T-helper 17 cell (primary cell): ENCODE measurements at regions not wholly inside any gene's neighbourhood (a gene's known extent, or its start where the extent isn't known, plus 50 kb on each side); places are given as distances from the start of the nearest gene placed in this dataset.
A peak's percentile ranks its signal among the peaks of the same experiment; 100 is the strongest.

Experiments
- ATAC-seq: fragments of 150-1000 bp; cut with Tn5 transposase; 2 replicates; pipeline ENCODE4 v1.10.0; 2021; ENCODE audit warnings: mild to moderate bottlenecking, moderate library complexity
- DNase-seq, 3 donors: peaks; one replicate each; pipeline versions ENCODE4 v3.0.0 to v3.0.0-alpha.2; 2020 to 2021
- H3K9me3 ChIP-seq: one replicate; pipeline ENCODE4 v1.7.0; 2013; ENCODE audit warnings: low read length, mild to moderate bottlenecking; ENCODE audit not compliant: control insufficient read depth, poor library complexity, severe bottlenecking
- H3K27ac Mint-ChIP-seq: one replicate; pipeline ENCODE4 v1.8.0; 2022; ENCODE audit warnings: mild to moderate bottlenecking, moderate library complexity, mixed read lengths
- H3K27me3 Mint-ChIP-seq: one replicate; pipeline ENCODE4 v1.8.0; 2022; ENCODE audit warnings: mixed read lengths
- H3K36me3 Mint-ChIP-seq: one replicate; pipeline ENCODE4 v1.8.0; 2022; ENCODE audit warnings: low read depth, mixed read lengths
- H3K4me1 Mint-ChIP-seq: one replicate; pipeline ENCODE4 v1.8.0; 2022; ENCODE audit warnings: mild to moderate bottlenecking, mixed read lengths
- H3K4me3 Mint-ChIP-seq: one replicate; pipeline ENCODE4 v1.8.0; 2022; ENCODE audit warnings: mild to moderate bottlenecking, moderate library complexity, mixed read lengths

DNA sequence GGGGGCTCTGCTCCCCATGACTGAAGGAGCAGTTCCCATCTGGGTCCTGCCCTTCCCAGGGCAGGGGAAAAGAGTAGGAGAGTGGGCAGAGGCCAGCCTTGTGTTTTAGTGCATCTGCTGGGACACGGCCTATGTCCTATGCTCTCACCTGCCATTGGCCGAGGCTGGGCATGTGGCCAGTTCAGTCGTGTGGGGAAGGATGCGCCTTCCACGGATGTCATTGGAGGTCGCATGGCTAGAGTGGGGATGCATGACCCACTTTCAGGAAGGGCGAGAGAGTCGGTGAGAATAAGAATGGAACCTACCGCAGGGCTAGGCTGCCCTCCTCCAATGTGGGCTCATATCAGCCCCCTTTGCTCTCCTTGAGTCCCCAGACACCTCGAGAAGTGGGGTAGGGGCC lies 70.9 kb upstream of the HAAO start:
- Mint-ChIP-seq H3K27me3 (no peaks in the 10 kb centered on the region), H3K4me3 (no peak overlapping the region), H3K27ac (no peak overlapping the region), H3K4me1 (no peaks in the 10 kb centered on the region), H3K36me3 (peaks cover 2% of the 10 kb centered on the region)
- no peak for ATAC-seq
- no peaks in the 10 kb centered on the region for H3K9me3 ChIP-seq
- DNase-seq = no peak

DNA sequence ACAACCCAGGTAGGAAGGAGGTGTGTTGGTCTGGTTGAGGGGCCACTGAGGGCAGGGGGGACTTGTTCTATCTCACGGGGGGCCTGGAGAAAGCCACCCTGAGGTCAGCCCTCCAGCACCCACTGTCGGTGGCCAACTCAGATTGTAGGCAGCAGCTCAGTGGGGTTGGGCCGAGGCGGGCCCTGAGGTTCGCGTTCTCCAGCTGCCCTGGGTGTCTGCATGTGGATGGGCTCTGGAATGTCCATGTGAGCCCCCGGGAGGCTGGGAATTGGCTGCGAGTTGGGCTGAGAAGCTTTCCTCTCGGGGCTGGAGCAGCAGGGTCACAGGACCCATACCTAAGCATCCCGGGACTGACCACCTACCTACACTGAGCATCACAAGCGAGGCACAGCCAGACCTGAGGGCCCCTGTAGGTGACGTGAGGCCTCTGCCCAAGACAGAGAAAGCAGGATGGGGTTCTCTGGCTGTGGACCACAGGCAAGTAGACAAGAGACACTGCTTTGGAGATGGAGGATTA lies 70.3 kb upstream of the HAAO start:
- ATAC-seq (no peak), DNase-seq (no peak)
- Mint-ChIP-seq H3K27me3 (no peaks in the 10 kb centered on the region), H3K4me1 (no peaks in the 10 kb centered on the region), H3K27ac (no peak overlapping the region), H3K4me3 (no peak overlapping the region), H3K36me3 (peaks cover 2% of the 10 kb centered on the region)
- H3K9me3 ChIP-seq = no peaks in the 10 kb centered on the region

DNA sequence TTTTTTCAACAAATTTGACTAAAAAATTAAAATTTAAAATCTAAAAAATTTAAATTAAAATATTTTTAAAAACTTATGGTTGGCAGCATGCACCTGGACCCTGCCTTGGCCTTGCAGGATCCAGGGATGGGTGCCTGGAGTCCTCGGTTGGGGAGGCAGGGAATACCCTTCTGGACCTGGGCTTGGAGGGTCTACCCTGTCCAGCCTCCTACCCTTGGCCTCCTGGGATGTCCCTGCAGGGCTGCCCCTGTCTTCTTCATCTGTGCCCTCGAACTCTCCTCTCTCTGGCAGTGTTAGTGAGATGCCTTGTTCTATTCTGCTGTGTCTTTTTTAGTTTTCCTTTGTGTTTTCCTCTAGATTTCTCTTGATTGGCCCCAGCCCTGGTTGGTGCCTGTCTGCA lies 68.9 kb upstream of the HAAO start:
- Mint-ChIP-seq H3K27me3 (no peaks in the 10 kb centered on the region), H3K4me3 (no peak overlapping the region), H3K27ac (no peak overlapping the region), H3K4me1 (no peaks in the 10 kb centered on the region), H3K36me3 (peaks cover 2% of the 10 kb centered on the region)
- no peaks in the 10 kb centered on the region for H3K9me3 ChIP-seq
- DNase-seq = no peak
- no peak for ATAC-seq

DNA sequence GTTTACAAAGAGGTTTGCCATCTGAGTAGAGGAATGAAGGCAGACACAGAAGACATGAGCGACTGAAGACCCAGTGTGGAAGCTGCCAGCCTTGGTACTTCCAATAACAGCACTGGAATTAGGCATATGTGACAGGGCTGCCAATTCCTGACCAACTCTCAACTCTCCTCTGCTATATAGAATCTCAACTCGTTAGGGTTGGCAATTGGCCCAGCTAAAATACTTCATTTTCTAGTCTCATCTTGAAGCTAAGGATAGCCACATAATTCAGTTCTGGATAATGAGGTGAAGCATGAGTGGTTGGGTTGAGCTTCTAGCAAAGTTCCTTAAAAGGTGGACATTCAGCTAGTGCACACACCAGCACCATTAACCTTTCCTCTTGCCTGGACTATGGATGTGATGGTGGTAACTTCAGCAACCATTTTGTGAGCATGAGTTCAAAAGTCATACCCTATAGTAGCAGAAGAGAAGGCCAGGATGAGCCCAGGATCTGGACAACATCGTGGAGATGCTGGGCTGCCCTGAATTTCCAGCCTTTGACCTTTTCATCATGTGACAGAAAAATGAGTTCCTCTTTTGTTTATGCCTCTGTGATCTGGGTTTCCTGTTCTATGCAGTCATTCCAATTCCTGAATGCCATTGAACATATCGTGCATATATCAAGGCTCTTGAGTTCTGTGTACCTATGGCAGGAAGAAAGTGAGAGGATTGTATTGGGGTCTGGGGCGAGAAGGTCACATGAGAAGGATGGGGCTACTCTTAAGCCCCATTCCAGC lies 68.1 kb upstream of the HAAO start:
- ATAC-seq (no peak), DNase-seq (no peak)
- H3K36me3 Mint-ChIP-seq = peaks cover 2% of the 10 kb centered on the region
- H3K27me3 Mint-ChIP-seq = no peaks in the 10 kb centered on the region
- H3K27ac Mint-ChIP-seq = no peak overlapping the region
- no peaks in the 10 kb centered on the region for H3K4me1 Mint-ChIP-seq
- no peak overlapping the region for H3K4me3 Mint-ChIP-seq
- no peaks in the 10 kb centered on the region for H3K9me3 ChIP-seq

DNA sequence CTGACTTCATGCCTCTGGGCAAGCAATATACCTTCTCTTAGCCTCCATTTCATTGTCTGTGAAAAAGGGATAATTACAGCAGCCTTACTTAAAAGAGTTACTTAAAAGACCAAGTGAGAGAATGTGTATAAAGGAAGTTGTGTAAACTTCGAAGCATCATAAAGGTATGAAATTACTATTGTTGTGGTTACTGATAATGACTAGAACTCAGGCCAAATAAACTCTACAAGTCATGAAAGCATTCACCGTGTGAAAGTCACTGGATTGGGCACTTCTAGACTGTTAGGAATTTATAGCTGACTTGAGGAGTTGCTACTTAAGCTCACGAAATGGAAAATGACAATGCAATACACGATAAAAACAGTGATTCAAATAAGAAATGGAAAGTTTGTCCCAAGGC lies 67.4 kb upstream of the HAAO start:
- ATAC-seq (no peak), DNase-seq (no peak)
- Mint-ChIP-seq H3K36me3 (peaks cover 2% of the 10 kb centered on the region), H3K4me3 (no peak overlapping the region), H3K27ac (no peak overlapping the region), H3K4me1 (peaks cover 2% of the 10 kb centered on the region), H3K27me3 (no peaks in the 10 kb centered on the region)
- H3K9me3 ChIP-seq = no peaks in the 10 kb centered on the region

DNA sequence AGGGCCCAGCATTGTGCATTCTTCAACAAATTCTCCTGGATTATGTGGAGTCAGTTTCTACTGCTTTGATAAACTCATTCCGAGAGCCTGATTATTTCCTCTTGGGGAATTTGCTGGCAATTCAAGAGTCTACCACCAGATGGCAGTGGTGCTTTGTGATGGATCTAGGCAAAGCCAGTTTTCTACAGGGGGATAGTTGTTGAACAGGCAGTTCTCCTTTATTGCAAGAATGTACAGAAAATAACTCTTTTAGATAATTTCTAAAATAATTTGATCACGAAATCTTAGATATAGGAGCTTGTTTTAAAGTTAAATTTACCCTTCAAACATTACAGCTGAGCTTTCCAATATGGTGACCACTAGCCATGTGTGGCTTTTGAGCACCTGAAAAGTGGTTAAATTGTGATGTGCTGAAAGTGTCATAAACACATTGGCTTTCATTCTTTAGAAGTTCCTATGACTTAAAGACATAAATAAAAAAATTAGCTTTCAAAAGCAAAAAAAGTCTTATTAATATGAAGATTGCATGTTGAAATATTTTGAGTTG lies 66.7 kb upstream of the HAAO start:
- H3K9me3 ChIP-seq = no peaks in the 10 kb centered on the region
- Mint-ChIP-seq H3K27me3 (no peaks in the 10 kb centered on the region), H3K4me1 (peaks cover 2% of the 10 kb centered on the region), H3K27ac (no peak overlapping the region), H3K36me3 (peaks cover 2% of the 10 kb centered on the region), H3K4me3 (no peak overlapping the region)
- ATAC-seq = peak; percentile 32
- DNase-seq = peak in 1 of 3 donors; percentile 40

DNA sequence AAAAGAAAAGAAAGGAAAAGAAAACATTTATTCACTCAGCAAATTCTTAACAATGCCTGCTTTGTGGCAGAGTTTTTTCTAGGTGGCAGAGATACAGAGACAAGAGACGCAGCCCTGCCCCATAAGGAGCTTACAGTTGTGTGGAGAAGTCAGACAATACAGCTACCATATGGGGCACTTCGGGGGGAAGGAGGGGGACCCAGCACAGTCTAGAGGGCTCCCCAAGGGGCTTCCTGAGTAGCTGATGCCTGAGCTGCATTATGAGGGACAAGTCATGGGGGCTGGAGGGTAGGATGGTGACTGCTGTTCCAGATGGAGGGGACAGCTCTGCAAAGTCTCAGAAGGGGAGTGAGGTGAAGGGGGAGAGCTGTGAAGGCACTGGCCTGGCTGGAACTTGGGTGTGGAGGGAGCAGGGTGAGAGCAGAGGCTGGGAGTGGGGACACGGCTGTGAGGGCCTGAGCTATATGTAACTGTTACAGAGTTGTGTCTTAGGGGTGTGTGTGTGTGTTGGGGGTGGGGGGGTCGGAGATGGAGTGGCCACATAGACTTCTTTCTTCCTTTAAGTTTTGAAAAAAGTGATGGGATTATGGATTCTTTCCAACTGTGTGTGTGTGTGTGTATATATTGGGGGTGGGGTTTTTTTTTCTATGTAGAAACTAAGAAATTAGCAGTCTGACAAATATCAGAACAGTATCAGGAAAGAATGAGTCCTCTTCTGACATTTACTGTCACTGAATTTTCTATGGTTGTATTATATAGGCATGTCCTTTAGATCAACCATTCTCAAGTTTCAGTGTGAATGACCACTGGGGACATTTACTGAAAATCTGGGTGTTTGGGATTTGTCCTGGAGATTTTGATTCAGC lies 66.0 kb upstream of the HAAO start:
- Mint-ChIP-seq H3K27ac (no peak overlapping the region), H3K36me3 (peaks cover 2% of the 10 kb centered on the region), H3K4me1 (peaks cover 4% of the 10 kb centered on the region), H3K4me3 (no peak overlapping the region), H3K27me3 (no peaks in the 10 kb centered on the region)
- no peaks in the 10 kb centered on the region for H3K9me3 ChIP-seq
- no peak for DNase-seq
- no peak for ATAC-seq

DNA sequence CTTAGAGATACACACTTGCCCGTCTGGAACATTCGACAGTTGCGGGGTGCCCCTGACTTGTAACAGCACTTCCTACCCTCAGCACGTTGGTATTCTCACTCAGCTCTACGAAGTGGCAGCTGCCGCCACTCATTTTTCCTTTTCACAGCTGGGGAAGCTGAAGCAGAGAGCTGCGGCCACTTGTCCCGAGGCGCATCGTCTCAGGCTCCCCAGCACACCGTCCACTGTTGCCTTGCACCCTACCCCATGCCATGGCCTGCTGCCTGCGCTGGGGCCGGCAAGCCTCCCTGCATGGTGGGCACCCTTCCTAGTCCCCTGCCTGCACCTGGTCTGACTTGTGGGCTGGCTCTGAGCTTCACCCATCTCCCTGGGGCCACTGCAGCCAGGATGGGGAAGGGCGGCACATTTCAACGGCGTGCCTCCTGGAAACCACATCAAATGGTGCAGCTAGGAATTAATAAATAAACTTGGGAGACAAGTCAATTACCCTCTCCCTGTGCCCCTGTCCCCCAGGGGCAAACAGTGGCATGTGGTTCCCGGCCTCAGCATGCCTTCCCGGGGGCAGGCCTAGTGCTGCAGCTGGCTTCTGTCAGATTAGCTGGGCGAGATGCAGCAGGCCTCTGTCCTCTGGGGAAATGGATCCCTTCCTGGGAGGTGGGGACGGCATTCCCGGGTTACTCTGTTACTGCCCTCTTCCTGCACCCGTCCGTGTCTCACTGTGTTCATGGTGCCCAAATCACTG lies 64.7 kb upstream of the HAAO start:
- no peaks in the 10 kb centered on the region for H3K27me3 Mint-ChIP-seq
- H3K4me3 Mint-ChIP-seq = no peak overlapping the region
- H3K27ac Mint-ChIP-seq = no peak overlapping the region
- no peaks in the 10 kb centered on the region for H3K9me3 ChIP-seq
- no peak for DNase-seq
- H3K36me3 Mint-ChIP-seq = peaks cover 2% of the 10 kb centered on the region
- H3K4me1 Mint-ChIP-seq = peaks cover 8% of the 10 kb centered on the region
- ATAC-seq = no peak

DNA sequence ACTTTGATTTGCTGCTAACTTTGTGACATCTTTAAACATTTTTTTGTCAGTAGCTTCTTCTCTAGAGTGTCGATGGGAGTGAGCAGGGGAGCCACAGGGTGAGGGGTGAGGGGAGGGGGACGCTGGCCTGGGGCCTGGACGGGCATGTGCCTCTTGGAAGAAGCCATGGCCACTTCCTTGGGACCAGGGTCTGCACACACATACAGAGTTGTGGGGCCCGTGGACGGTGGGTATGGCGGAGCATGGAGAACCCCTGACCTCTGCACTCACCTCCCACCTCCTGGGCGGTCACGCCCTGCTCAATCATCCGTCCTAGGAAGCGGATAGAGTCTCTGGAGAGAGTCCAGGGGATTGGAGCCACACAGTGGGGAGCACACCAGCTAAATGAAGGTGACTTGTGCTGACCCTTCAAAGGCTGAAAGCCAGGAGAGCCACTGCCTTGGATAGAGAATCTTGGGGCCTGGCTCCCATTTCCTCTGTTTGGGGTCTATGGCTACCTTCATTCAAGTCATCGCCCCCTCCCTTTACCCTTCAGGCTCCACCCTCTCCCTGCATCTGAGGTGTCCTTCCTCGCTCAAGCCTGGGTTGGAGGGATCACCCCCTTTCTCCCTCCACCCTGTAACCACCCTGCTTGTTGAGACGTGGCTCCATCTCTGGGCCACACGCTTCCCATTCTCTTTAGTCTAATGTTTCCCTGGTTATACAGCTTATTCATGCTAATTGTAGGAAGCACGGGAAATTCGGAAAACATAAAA lies 63.9 kb upstream of the HAAO start:
- H3K9me3 ChIP-seq = no peaks in the 10 kb centered on the region
- Mint-ChIP-seq H3K27me3 (no peaks in the 10 kb centered on the region), H3K4me3 (no peak overlapping the region), H3K36me3 (no peaks in the 10 kb centered on the region), H3K27ac (no peak overlapping the region), H3K4me1 (peaks cover 8% of the 10 kb centered on the region)
- no peak for DNase-seq
- no peak for ATAC-seq

DNA sequence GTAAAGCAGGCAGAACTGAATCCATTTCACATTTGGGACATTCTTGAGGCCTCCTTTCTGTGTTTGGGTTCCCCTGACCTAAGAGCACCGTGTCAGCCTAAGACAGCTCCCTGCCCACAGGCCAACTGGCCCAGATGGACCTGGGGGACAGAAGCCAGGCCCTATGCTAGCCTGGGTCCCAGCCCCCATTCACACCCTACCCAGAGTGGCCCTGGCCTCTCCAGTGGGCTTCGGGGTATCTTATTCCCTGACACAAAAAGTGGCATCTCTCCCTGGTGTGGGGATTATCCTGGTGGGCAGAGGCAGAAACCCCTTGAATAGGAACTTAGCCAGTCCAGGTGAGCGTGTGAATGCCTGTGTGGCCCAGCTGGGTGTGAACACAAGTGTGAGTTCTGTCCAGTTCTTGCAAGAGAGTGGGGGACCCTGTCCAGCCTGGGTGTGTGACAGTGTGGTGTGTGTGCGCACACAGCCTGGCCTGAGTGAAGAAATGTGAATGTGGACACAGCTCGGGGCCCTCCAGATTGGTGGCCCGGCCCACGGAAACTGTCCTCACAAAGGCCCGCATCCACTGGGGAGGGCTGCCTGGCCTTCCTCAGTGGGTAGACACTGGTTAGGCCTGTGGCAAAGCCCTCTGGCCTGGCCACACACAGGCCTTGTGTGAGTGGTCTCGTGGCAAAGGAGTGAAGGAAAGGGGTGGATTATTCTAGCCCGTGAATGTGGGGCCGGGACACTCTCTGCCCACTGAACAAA lies 63.0 kb upstream of the HAAO start:
- H3K36me3 Mint-ChIP-seq = no peaks in the 10 kb centered on the region
- ATAC-seq = no peak

DNA sequence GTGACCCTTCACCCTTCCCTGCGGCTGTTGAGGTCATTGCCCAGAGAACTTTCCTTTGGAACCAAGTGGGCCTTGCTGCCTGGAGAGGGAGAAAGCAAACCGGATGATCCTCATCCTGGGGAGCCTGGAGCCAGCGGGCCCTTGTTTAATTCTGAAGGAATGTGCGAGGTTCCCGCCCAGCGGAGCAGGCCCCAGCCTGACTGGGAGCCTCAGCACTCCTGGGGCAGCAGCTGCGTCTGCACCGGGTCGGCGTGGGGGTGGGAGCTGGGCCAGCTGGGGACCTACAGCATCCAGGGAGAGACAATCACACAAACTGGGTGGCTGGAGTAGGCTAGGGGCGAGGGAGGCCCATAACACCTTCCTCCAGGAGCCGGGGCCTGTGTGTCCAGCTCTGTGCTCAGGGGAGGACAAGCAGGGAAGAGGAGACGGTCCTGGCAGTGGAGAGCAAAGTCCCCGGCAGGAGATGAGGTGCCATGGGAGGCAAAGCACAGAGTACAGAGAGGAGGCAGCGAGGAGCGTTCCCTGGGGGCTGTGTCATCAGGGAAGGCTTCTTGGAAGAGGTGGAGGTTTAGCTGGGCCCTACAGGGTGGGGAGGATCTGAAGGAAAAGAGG lies 61.9 kb upstream of the HAAO start:
- H3K27me3 Mint-ChIP-seq = no peaks in the 10 kb centered on the region
- H3K9me3 ChIP-seq = no peaks in the 10 kb centered on the region
- H3K27ac Mint-ChIP-seq = no peak overlapping the region
- H3K4me3 Mint-ChIP-seq = no peak overlapping the region
- H3K36me3 Mint-ChIP-seq = no peaks in the 10 kb centered on the region
- H3K4me1 Mint-ChIP-seq = peaks cover 8% of the 10 kb centered on the region
- ATAC-seq (no peak), DNase-seq (no peak)

More for the DNA sequence above, 63.0 kb upstream of the HAAO start:
- Mint-ChIP-seq H3K4me1 (peaks cover 8% of the 10 kb centered on the region), H3K27ac (no peak overlapping the region), H3K27me3 (no peaks in the 10 kb centered on the region), H3K4me3 (no peak overlapping the region)
- no peaks in the 10 kb centered on the region for H3K9me3 ChIP-seq
- DNase-seq = no peak
